PFSK-1 (cell line): ENCODE measurements at regions not wholly inside any gene's neighbourhood (a gene's known extent, or its start where the extent isn't known, plus 50 kb on each side); places are given as distances from the start of the nearest gene placed in this dataset.

ENCODE experiments used
- FOXP2 ChIP-seq: optimal IDR thresholded peaks from 2 replicates; pipeline ENCODE3; 2011; ENCODE audit warnings: borderline replicate concordance, control low read depth, inconsistent platforms; ENCODE audit not compliant: insufficient read depth; ENCODE audit errors: extremely low read length, extremely low read depth
- POLR2AphosphoS5 ChIP-seq: IDR thresholded peaks from 2 replicates; pipeline ENCODE4 v1.6.1; 2012; ENCODE audit warnings: low read depth, mild to moderate bottlenecking, control low read depth, low read length, moderate library complexity
- SIN3A ChIP-seq: IDR thresholded peaks from 2 replicates; pipeline ENCODE4 v1.6.1; 2012; ENCODE audit warnings: mild to moderate bottlenecking, low read length, moderate library complexity, borderline replicate concordance; ENCODE audit not compliant: insufficient read depth
- TAF1 ChIP-seq: IDR thresholded peaks from 2 replicates; pipeline ENCODE4 v1.6.1; 2012; ENCODE audit warnings: low read length, control low read depth, borderline replicate concordance; ENCODE audit not compliant: insufficient read depth
- TF ChIP-seq, protein P1 (sequence below), 2 experiments: IDR thresholded peaks; 2 replicates each; pipeline versions ENCODE4 v1.6.1 to v1.8.0; 2011 to 2012; ENCODE audit warnings: low read depth in 2 of 2, low read length in 2 of 2, control low read depth in 1 of 2, inconsistent platforms in 1 of 2, mild to moderate bottlenecking in 1 of 2, moderate library complexity in 1 of 2; ENCODE audit not compliant: insufficient read depth in 1 of 2

DNA sequence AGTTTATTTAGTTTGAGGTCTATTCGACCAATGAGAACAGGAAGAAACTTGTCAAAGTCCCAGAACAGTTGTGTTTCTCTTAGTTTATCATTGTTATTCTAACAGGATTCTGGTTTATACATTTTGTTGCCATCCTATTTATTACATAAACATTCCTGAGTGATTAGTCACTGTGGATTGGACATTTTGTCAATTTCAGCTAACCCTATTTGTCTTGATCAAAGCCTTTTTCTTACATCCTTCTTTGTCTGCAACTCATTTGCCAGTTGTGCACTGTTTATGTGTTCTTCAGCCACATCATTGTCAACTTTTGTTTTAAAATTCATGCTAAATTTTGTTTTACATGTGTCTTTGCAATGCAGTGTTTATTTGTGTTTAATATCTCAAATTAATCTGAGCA is 886.0 kb upstream of the SLC10A2 start:
- TF ChIP-seq TAF1 (no peak), SIN3A (no peak), POLR2AphosphoS5 (no peak), FOXP2 (no peak)
- TF ChIP-seq, protein P1, sequence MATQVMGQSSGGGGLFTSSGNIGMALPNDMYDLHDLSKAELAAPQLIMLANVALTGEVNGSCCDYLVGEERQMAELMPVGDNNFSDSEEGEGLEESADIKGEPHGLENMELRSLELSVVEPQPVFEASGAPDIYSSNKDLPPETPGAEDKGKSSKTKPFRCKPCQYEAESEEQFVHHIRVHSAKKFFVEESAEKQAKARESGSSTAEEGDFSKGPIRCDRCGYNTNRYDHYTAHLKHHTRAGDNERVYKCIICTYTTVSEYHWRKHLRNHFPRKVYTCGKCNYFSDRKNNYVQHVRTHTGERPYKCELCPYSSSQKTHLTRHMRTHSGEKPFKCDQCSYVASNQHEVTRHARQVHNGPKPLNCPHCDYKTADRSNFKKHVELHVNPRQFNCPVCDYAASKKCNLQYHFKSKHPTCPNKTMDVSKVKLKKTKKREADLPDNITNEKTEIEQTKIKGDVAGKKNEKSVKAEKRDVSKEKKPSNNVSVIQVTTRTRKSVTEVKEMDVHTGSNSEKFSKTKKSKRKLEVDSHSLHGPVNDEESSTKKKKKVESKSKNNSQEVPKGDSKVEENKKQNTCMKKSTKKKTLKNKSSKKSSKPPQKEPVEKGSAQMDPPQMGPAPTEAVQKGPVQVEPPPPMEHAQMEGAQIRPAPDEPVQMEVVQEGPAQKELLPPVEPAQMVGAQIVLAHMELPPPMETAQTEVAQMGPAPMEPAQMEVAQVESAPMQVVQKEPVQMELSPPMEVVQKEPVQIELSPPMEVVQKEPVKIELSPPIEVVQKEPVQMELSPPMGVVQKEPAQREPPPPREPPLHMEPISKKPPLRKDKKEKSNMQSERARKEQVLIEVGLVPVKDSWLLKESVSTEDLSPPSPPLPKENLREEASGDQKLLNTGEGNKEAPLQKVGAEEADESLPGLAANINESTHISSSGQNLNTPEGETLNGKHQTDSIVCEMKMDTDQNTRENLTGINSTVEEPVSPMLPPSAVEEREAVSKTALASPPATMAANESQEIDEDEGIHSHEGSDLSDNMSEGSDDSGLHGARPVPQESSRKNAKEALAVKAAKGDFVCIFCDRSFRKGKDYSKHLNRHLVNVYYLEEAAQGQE (IDR thresholded peaks at IDR 0.05; ENCODE audit: insufficient read depth in 1 of 2, low read depth in 2 of 2, low read length in 2 of 2) = no peak

DNA sequence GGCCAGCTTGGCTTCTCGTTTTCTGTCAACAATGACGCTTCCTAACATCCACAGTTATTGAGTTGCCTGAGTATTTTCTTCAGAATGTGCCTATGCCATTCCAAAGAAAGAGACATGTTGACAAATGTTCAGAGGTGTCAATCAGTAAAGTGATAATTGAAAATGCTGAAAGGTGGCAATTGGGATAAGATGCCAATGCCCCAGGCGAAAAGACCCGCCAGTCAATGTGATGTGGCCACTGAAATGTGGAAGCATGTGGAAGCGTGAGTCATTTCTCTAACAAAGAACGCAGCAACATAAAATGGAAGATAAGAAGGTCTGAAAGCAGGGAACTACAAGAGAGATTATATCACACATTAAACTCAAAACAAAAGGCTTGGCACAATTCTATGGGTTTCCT is 882.2 kb upstream of the SLC10A2 start:
- no peak for TF ChIP-seq TAF1
- TF ChIP-seq POLR2AphosphoS5 = no peak
- TF ChIP-seq, protein P1 (IDR thresholded peaks at IDR 0.05; ENCODE audit: insufficient read depth in 1 of 2, low read depth in 2 of 2, low read length in 2 of 2) = no peak
- TF ChIP-seq SIN3A = no peak
- TF ChIP-seq FOXP2 = no peak

- TF ChIP-seq, protein P1 (IDR thresholded peaks at IDR 0.05; ENCODE audit: insufficient read depth in 1 of 2, low read depth in 2 of 2, low read length in 2 of 2) = no peak
- TF ChIP-seq POLR2AphosphoS5 = no peak
- no peak for TF ChIP-seq SIN3A
- no peak for TF ChIP-seq TAF1
- TF ChIP-seq FOXP2 = no peak
Measured at GRCh38 chr13:103945836-103946235, 879.6 kb upstream of the SLC10A2 start.

DNA sequence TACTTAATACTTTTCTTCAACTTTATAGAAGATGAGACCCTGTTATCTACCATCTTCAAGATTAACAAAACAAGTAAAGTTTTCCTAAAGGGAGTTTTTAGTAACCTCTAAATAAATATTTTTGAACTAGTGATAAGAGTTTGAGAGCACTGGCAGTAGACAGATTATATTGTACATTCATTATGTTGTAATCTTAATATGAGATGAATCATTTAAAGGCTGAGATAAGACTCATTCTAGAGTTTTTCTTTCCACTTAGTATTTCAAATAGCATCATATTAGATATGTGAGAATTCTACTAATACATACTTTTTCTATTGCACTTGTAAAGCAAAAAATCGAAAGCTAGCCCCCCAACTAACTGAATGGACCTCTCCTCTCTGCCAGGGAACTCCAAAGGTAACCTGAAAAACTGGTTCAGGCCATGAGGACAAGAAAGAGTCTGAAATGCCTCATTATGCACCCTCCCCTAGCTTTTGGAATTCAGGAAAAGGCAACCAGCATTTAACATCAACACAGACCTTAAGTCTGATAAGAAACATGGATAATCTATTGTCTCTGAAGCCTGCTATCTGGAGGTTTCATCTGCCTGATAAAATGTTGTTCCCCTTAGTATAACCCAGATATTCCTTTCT is 875.4 kb upstream of the SLC10A2 start:
- TF ChIP-seq, protein P1 (IDR thresholded peaks at IDR 0.05; ENCODE audit: insufficient read depth in 1 of 2, low read depth in 2 of 2, low read length in 2 of 2) = no peak
- no peak for TF ChIP-seq SIN3A
- TF ChIP-seq POLR2AphosphoS5 = no peak
- no peak for TF ChIP-seq FOXP2
- TF ChIP-seq TAF1 = no peak

GRCh38 chr13:103935117-103935516 is 868.9 kb upstream of the SLC10A2 start:
- no peak for TF ChIP-seq SIN3A
- TF ChIP-seq POLR2AphosphoS5 = no peak
- TF ChIP-seq, protein P1 (IDR thresholded peaks at IDR 0.05; ENCODE audit: insufficient read depth in 1 of 2, low read depth in 2 of 2, low read length in 2 of 2) = no peak
- no peak for TF ChIP-seq TAF1
- TF ChIP-seq FOXP2 = no peak
